ENCODE measurements at regions not wholly inside any gene's neighbourhood (a gene's known extent, or its start where the extent isn't known, plus 50 kb on each side); places are given as distances from the start of the nearest gene placed in this dataset.

DNA sequence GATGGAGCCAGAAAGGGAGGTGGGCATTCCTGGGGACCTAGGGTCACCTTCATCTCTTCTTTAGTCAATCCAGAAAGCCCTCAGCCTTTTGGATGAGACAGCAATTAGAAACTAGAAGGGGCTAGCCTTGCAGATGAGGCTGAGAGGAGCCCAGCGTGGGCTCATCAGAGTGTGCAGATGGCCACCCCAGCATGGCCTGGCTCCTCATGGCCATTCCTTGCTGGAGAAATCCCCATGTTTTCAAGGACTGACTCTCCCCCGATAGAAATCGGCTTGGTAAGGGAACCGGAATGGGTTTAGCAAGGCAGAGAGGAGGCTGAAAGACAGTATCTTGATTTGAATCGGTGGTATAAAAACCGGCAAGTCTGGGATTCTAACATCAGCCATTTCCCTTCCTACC is 274.6 kb downstream of the BUD13 start:
- 93 to 100% methylated on average over 2 to 6 of the region's 6 CpGs for WGBS, 2 experiments (ENCODE audit: insufficient coverage in 1 of 2, insufficient read length in 1 of 2)
- no peak for DNase-seq
- Histone ChIP-seq H3K27ac (ENCODE audit: low read depth, low read length) (no peak overlapping the region), H3K9ac (ENCODE audit: extremely low read depth, low read length, poor library complexity, severe bottlenecking) (no peak overlapping the region), H3K4me1 (ENCODE audit: control insufficient read depth, insufficient read depth, low read length) (no peaks in the 10 kb centered on the region), H3K36me3 (ENCODE audit: control insufficient read depth, insufficient read depth, low read length) (no peaks in the 10 kb centered on the region), H3K4me3 (ENCODE audit: low read length) (no peak overlapping the region), H3K27me3 (ENCODE audit: control insufficient read depth, insufficient read depth, low read length, poor library complexity, severe bottlenecking) (no peaks in the 10 kb centered on the region), H3K9me3 (ENCODE audit: control insufficient read depth, low read length) (no peaks in the 10 kb centered on the region)
- Mint-ChIP-seq H3K9me3 (no peaks in the 10 kb centered on the region), H3K4me1 (peaks cover 19% of the 10 kb centered on the region), H3K4me3 (no peak overlapping the region), H3K36me3 (ENCODE audit: low read depth) (no peaks in the 10 kb centered on the region), H3K27ac (no peak overlapping the region), H3K27me3 (ENCODE audit: insufficient read depth) (peaks cover 30% of the 10 kb centered on the region)
- TF ChIP-seq, protein P1, sequence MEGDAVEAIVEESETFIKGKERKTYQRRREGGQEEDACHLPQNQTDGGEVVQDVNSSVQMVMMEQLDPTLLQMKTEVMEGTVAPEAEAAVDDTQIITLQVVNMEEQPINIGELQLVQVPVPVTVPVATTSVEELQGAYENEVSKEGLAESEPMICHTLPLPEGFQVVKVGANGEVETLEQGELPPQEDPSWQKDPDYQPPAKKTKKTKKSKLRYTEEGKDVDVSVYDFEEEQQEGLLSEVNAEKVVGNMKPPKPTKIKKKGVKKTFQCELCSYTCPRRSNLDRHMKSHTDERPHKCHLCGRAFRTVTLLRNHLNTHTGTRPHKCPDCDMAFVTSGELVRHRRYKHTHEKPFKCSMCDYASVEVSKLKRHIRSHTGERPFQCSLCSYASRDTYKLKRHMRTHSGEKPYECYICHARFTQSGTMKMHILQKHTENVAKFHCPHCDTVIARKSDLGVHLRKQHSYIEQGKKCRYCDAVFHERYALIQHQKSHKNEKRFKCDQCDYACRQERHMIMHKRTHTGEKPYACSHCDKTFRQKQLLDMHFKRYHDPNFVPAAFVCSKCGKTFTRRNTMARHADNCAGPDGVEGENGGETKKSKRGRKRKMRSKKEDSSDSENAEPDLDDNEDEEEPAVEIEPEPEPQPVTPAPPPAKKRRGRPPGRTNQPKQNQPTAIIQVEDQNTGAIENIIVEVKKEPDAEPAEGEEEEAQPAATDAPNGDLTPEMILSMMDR (conservative IDR thresholded peaks at IDR 0.05) = no peak

DNA sequence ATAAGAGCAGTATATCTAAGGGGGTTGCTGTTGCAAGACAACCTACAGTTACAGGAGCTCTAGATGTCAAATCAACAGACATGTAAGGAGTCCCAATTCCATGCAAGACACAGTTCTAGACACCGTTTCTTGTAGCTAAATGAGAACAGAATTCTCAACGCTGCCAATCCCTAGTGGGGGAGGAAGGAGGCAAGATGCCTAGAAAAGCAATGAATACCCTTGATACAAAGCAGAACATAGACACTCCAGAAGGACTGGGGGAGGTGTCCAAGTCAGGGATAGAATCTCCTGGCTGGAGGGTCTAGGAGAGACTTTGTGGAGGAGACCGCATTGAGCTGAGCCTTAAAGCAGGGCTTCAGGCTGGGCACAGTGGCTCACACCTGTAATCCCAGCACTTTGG is 280.2 kb downstream of the BUD13 start:
- Histone ChIP-seq H3K27me3 (ENCODE audit: control insufficient read depth, insufficient read depth, low read length, poor library complexity, severe bottlenecking) (no peaks in the 10 kb centered on the region), H3K36me3 (ENCODE audit: control insufficient read depth, insufficient read depth, low read length) (no peaks in the 10 kb centered on the region), H3K27ac (ENCODE audit: low read depth, low read length) (no peak overlapping the region), H3K4me3 (ENCODE audit: low read length) (no peak overlapping the region), H3K9ac (ENCODE audit: extremely low read depth, low read length, poor library complexity, severe bottlenecking) (no peak overlapping the region), H3K4me1 (ENCODE audit: control insufficient read depth, insufficient read depth, low read length) (no peaks in the 10 kb centered on the region), H3K9me3 (ENCODE audit: control insufficient read depth, low read length) (no peaks in the 10 kb centered on the region)
- H3K27me3 Mint-ChIP-seq (ENCODE audit: insufficient read depth) = peaks cover 27% of the 10 kb centered on the region
- H3K4me3 Mint-ChIP-seq = no peak overlapping the region
- H3K9me3 Mint-ChIP-seq = no peaks in the 10 kb centered on the region
- no peaks in the 10 kb centered on the region for H3K36me3 Mint-ChIP-seq (ENCODE audit: low read depth)
- no peak for DNase-seq
- peaks cover 9% of the 10 kb centered on the region for H3K4me1 Mint-ChIP-seq
- WGBS, 2 experiments (ENCODE audit: insufficient coverage in 1 of 2, insufficient read length in 1 of 2) = 80 to 91% methylated on average over 1 to 3 of the region's 3 CpGs
- H3K27ac Mint-ChIP-seq = no peak overlapping the region
- TF ChIP-seq, protein P1 (conservative IDR thresholded peaks at IDR 0.05) = no peak

DNA sequence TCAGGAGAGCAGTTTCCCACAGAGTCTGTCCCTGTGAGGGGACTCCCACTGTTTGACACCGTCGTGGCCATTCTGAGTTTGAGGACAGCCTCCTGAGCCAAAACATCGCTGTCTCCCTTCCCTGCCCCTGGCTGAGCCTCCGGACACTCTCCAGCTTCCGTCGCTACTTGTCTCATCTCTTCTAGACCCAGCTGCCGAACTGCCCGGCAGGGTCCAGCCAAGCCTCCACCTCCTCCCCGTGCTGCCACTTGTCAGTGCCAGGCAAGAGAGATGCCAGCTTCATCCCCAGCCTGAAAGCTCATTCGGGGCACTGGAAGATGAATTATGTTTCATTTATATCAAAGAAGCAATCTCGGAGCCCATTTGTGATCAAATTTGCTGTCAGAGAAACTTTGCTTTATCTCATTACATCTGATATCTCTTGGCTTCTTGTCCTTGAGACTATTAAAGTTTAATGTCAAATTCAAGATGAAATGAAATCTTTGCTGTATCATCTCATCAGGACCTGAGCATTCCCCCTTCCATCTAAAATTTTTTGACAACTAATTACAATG is 283.9 kb downstream of the BUD13 start:
- TF ChIP-seq, protein P1 (conservative IDR thresholded peaks at IDR 0.05) = no peak
- peaks cover 48% of the 10 kb centered on the region for H3K27me3 Mint-ChIP-seq (ENCODE audit: insufficient read depth)
- Histone ChIP-seq H3K4me3 (ENCODE audit: low read length) (no peak overlapping the region), H3K27me3 (ENCODE audit: control insufficient read depth, insufficient read depth, low read length, poor library complexity, severe bottlenecking) (no peaks in the 10 kb centered on the region), H3K9ac (ENCODE audit: extremely low read depth, low read length, poor library complexity, severe bottlenecking) (no peak overlapping the region), H3K36me3 (ENCODE audit: control insufficient read depth, insufficient read depth, low read length) (no peaks in the 10 kb centered on the region), H3K9me3 (ENCODE audit: control insufficient read depth, low read length) (no peaks in the 10 kb centered on the region), H3K4me1 (ENCODE audit: control insufficient read depth, insufficient read depth, low read length) (no peaks in the 10 kb centered on the region), H3K27ac (ENCODE audit: low read depth, low read length) (no peak overlapping the region)
- no peaks in the 10 kb centered on the region for H3K9me3 Mint-ChIP-seq
- no peak for DNase-seq
- no peak overlapping the region for H3K4me3 Mint-ChIP-seq
- H3K4me1 Mint-ChIP-seq = peaks cover 8% of the 10 kb centered on the region
- no peaks in the 10 kb centered on the region for H3K36me3 Mint-ChIP-seq (ENCODE audit: low read depth)
- no peak overlapping the region for H3K27ac Mint-ChIP-seq
- 83 to 94% methylated on average over 6 to 11 of the region's 11 CpGs for WGBS, 2 experiments (ENCODE audit: insufficient coverage in 1 of 2, insufficient read length in 1 of 2)

Data from endodermal cell (in vitro differentiated cells).